ENCODE measurements at regions not wholly inside any gene's neighbourhood (a gene's known extent, or its start where the extent isn't known, plus 50 kb on each side); places are given as distances from the start of the nearest gene placed in this dataset.
A peak's percentile ranks its signal among the peaks of the same experiment; 100 is the strongest.

DNA sequence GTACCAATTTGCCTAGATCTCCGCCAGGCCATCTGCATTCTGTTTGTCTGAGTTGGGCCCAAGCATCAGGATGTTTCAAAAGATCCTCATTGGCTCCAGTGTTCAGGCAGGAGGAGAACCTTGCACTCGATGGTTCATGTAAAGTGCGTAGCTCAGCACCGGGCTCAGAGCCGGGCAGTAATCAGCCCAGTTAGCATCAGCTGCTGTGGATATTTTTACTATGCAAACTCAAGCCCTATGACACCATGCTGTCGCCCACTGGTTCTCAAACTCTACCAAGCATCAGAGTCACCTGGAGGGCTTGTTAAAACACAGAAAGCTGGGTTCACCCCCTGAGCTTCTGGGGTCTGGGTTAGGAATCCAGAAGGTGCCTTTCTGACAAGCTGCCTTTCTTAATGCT is 310.8 kb downstream of the SHQ1 start:
- 90% methylated on average over 6 of the region's 6 CpGs for WGBS (ENCODE audit: insufficient coverage)
- Histone ChIP-seq H3K27ac (ENCODE audit: low read length) (no peak overlapping the region), H3K27me3 (ENCODE audit: control insufficient read depth, insufficient read depth, low read length) (no peaks in the 10 kb centered on the region), H3K36me3 (ENCODE audit: control insufficient read depth, insufficient read depth, low read length) (no peaks in the 10 kb centered on the region), H3K9me3 (ENCODE audit: control insufficient read depth, insufficient read depth, low read length) (no peaks in the 10 kb centered on the region), H3K4me1 (ENCODE audit: control insufficient read depth, insufficient read depth, low read length) (no peaks in the 10 kb centered on the region), H3K4me3 (ENCODE audit: low read length) (no peak overlapping the region)
- no peaks in the 10 kb centered on the region for H3K36me3 Mint-ChIP-seq
- DNase-seq (no peak), ATAC-seq (no peak)
- no peak overlapping the region for H3K27ac Mint-ChIP-seq
- H3K4me3 Mint-ChIP-seq = no peak overlapping the region
- TF ChIP-seq CTCF (IDR thresholded peaks at IDR 0.05) = no peak
- intact Hi-C loops (cut with micrococcal nuclease) = no loop called here
- peaks cover 0 to 7% of the 10 kb centered on the region in 2 donors for H3K27me3 Mint-ChIP-seq (ENCODE audit: low read depth in 2 of 2)
- H3K4me1 Mint-ChIP-seq = peaks cover 4 to 12% of the 10 kb centered on the region in 2 donors
- H3K9me3 Mint-ChIP-seq = peaks cover 0 to 4% of the 10 kb centered on the region in 2 donors

- TF ChIP-seq CTCF (IDR thresholded peaks at IDR 0.05) = no peak
- Mint-ChIP-seq H3K4me1 (peaks cover 4 to 12% of the 10 kb centered on the region in 2 donors), H3K27ac (no peak overlapping the region), H3K4me3 (no peak overlapping the region), H3K36me3 (no peaks in the 10 kb centered on the region), H3K27me3 (ENCODE audit: low read depth in 2 of 2) (peaks cover 5 to 8% of the 10 kb centered on the region in 2 donors), H3K9me3 (peaks cover 0 to 4% of the 10 kb centered on the region in 2 donors)
- no peak overlapping the region for H3K27ac ChIP-seq (ENCODE audit: low read length)
- no peaks in the 10 kb centered on the region for H3K27me3 ChIP-seq (ENCODE audit: control insufficient read depth, insufficient read depth, low read length)
- H3K4me1 ChIP-seq (ENCODE audit: control insufficient read depth, insufficient read depth, low read length) = no peaks in the 10 kb centered on the region
- no peaks in the 10 kb centered on the region for H3K36me3 ChIP-seq (ENCODE audit: control insufficient read depth, insufficient read depth, low read length)
- WGBS (ENCODE audit: insufficient coverage) = 86% methylated on average over 8 of the region's 8 CpGs
- no peak for ATAC-seq
- DNase-seq = no peak
- H3K9me3 ChIP-seq (ENCODE audit: control insufficient read depth, insufficient read depth, low read length) = no peaks in the 10 kb centered on the region
- no peak overlapping the region for H3K4me3 ChIP-seq (ENCODE audit: low read length)
- intact Hi-C loops (cut with micrococcal nuclease) = no loop called here
Observed at GRCh38 chr3:72536878-72537267, 311.4 kb downstream of the SHQ1 start.

GRCh38 chr3:72536206-72536877 is 311.9 kb downstream of the SHQ1 start:
- DNase-seq (no peak), ATAC-seq (no peak)
- Histone ChIP-seq H3K36me3 (ENCODE audit: control insufficient read depth, insufficient read depth, low read length) (no peaks in the 10 kb centered on the region), H3K9me3 (ENCODE audit: control insufficient read depth, insufficient read depth, low read length) (no peaks in the 10 kb centered on the region), H3K27ac (ENCODE audit: low read length) (no peak overlapping the region), H3K4me1 (ENCODE audit: control insufficient read depth, insufficient read depth, low read length) (no peaks in the 10 kb centered on the region), H3K4me3 (ENCODE audit: low read length) (no peak overlapping the region), H3K27me3 (ENCODE audit: control insufficient read depth, insufficient read depth, low read length) (no peaks in the 10 kb centered on the region)
- Mint-ChIP-seq H3K27me3 (ENCODE audit: low read depth in 2 of 2) (peaks cover 6 to 8% of the 10 kb centered on the region in 2 donors), H3K4me1 (peaks cover 4 to 12% of the 10 kb centered on the region in 2 donors), H3K27ac (no peak overlapping the region), H3K9me3 (peaks cover 0 to 4% of the 10 kb centered on the region in 2 donors), H3K4me3 (no peak overlapping the region), H3K36me3 (no peaks in the 10 kb centered on the region)
- WGBS (ENCODE audit: insufficient coverage) = 94% methylated on average over 4 of the region's 4 CpGs
- intact Hi-C loops (cut with micrococcal nuclease) = no loop called here
- TF ChIP-seq CTCF (IDR thresholded peaks at IDR 0.05) = no peak

- no peak overlapping the region for H3K27ac Mint-ChIP-seq
- H3K4me3 Mint-ChIP-seq = no peak overlapping the region
Observed at GRCh38 chr3:72535772-72536171, 312.5 kb downstream of the SHQ1 start.

More at GRCh38 chr3:72535772-72536171, 312.5 kb downstream of the SHQ1 start:
- ATAC-seq = peak in 2 of 3 donors; percentile 38 to 42
- no peaks in the 10 kb centered on the region for H3K36me3 ChIP-seq (ENCODE audit: control insufficient read depth, insufficient read depth, low read length)
- H3K27me3 ChIP-seq (ENCODE audit: control insufficient read depth, insufficient read depth, low read length) = no peaks in the 10 kb centered on the region
- H3K9me3 ChIP-seq (ENCODE audit: control insufficient read depth, insufficient read depth, low read length) = no peaks in the 10 kb centered on the region
- intact Hi-C loops (cut with micrococcal nuclease) = no loop called here
- Mint-ChIP-seq H3K9me3 (peaks cover 0 to 4% of the 10 kb centered on the region in 2 donors), H3K4me1 (peaks cover 4 to 12% of the 10 kb centered on the region in 2 donors), H3K36me3 (no peaks in the 10 kb centered on the region), H3K27me3 (ENCODE audit: low read depth in 2 of 2) (peaks cover 6 to 12% of the 10 kb centered on the region in 2 donors)
- DNase-seq = no peak
- no peak overlapping the region for H3K27ac ChIP-seq (ENCODE audit: low read length)
- H3K4me1 ChIP-seq (ENCODE audit: control insufficient read depth, insufficient read depth, low read length) = no peaks in the 10 kb centered on the region
- no peak overlapping the region for H3K4me3 ChIP-seq (ENCODE audit: low read length)
- no peak for TF ChIP-seq CTCF (IDR thresholded peaks at IDR 0.05)
- WGBS (ENCODE audit: insufficient coverage) = 21% methylated on average over 7 of the region's 7 CpGs
